ENCODE measurements at regions not wholly inside any gene's neighbourhood (a gene's known extent, or its start where the extent isn't known, plus 50 kb on each side); places are given as distances from the start of the nearest gene placed in this dataset.

DNA sequence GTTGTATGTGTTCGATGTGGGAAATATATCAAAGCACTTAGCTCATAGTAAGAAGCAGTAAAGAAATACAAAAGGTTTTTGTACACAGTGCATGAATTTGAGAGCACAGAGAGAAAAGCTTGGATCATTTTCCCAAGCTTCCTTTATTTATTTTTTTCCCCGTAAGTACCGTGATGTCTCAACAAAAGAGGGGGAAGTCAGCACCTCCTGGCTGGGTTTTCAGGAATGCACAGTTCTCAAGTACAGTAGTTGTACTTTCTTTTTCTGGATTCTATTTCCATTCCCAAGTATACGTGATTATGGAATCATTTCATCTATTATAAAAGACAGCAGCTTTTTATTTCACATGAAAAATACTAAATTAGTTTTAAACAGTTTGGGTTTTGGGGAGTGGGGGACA, 171.5 kb upstream of the EDNRA start:
- Histone ChIP-seq H3K4me2 (ENCODE audit: low read length) (peak overlapping the region; percentile 1; the same call in 1 of the 2 replicates), H3K79me2 (ENCODE audit: low read length) (no peaks in the 10 kb centered on the region), H3K9ac (ENCODE audit: low read length) (no peak overlapping the region), H3K9me3 (ENCODE audit: insufficient read depth, low read length) (no peaks in the 10 kb centered on the region), H3K36me3 (replicated peaks; ENCODE audit: low read depth, low read length) (no peaks in the 10 kb centered on the region), H3K4me3 (ENCODE audit: low read length) (no peak overlapping the region), H3K27ac (ENCODE audit: low read length) (no peak overlapping the region), H3K27me3 (ENCODE audit: low read depth, low read length) (no peaks in the 10 kb centered on the region), H3K4me1 (ENCODE audit: low read length) (peaks cover 8% of the 10 kb centered on the region), H2AFZ (ENCODE audit: low read depth, low read length) (no peak overlapping the region), H4K20me1 (ENCODE audit: insufficient read depth, low read length) (no peaks in the 10 kb centered on the region)
- TF ChIP-seq, protein P1, sequence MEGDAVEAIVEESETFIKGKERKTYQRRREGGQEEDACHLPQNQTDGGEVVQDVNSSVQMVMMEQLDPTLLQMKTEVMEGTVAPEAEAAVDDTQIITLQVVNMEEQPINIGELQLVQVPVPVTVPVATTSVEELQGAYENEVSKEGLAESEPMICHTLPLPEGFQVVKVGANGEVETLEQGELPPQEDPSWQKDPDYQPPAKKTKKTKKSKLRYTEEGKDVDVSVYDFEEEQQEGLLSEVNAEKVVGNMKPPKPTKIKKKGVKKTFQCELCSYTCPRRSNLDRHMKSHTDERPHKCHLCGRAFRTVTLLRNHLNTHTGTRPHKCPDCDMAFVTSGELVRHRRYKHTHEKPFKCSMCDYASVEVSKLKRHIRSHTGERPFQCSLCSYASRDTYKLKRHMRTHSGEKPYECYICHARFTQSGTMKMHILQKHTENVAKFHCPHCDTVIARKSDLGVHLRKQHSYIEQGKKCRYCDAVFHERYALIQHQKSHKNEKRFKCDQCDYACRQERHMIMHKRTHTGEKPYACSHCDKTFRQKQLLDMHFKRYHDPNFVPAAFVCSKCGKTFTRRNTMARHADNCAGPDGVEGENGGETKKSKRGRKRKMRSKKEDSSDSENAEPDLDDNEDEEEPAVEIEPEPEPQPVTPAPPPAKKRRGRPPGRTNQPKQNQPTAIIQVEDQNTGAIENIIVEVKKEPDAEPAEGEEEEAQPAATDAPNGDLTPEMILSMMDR (IDR thresholded peaks at IDR 0.05; ENCODE audit: low read depth, low read length), result no peak
- TF ChIP-seq EZH2phosphoT487 (IDR thresholded peaks at IDR 0.05; ENCODE audit: low read depth), result no peak

DNA sequence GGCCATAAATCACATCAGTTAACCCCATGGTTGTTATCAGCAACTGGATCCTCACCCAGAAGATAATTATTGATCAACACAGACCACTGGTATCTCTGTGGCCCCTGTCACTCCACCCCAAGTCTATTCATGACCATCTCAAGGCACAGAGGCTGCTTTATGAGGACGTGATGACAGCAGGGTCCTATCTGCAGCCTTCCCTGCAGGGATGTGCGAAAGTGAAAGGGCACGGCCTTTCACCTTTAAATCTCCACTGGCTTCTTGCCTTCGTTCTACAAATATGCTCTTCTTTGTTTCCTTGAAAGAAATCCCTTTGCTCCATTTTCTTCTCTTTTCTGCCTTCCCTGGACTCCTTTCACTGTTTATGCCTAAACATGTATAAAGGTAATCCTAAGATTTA, 170.6 kb upstream of the EDNRA start:
- no peak overlapping the region for H2AFZ ChIP-seq (ENCODE audit: low read depth, low read length)
- H3K27me3 ChIP-seq (ENCODE audit: low read depth, low read length), result no peaks in the 10 kb centered on the region
- peaks cover 8% of the 10 kb centered on the region for H3K4me1 ChIP-seq (ENCODE audit: low read length)
- H3K9ac ChIP-seq (ENCODE audit: low read length), result no peak overlapping the region
- H4K20me1 ChIP-seq (ENCODE audit: insufficient read depth, low read length), result no peaks in the 10 kb centered on the region
- no peaks in the 10 kb centered on the region for H3K36me3 ChIP-seq (replicated peaks; ENCODE audit: low read depth, low read length)
- no peak overlapping the region for H3K27ac ChIP-seq (ENCODE audit: low read length)
- no peak overlapping the region for H3K4me2 ChIP-seq (ENCODE audit: low read length)
- no peaks in the 10 kb centered on the region for H3K9me3 ChIP-seq (ENCODE audit: insufficient read depth, low read length)
- TF ChIP-seq, protein P1 (IDR thresholded peaks at IDR 0.05; ENCODE audit: low read depth, low read length), result no peak
- no peak for TF ChIP-seq EZH2phosphoT487 (IDR thresholded peaks at IDR 0.05; ENCODE audit: low read depth)
- no peak overlapping the region for H3K4me3 ChIP-seq (ENCODE audit: low read length)
- H3K79me2 ChIP-seq (ENCODE audit: low read length), result no peaks in the 10 kb centered on the region

DNA sequence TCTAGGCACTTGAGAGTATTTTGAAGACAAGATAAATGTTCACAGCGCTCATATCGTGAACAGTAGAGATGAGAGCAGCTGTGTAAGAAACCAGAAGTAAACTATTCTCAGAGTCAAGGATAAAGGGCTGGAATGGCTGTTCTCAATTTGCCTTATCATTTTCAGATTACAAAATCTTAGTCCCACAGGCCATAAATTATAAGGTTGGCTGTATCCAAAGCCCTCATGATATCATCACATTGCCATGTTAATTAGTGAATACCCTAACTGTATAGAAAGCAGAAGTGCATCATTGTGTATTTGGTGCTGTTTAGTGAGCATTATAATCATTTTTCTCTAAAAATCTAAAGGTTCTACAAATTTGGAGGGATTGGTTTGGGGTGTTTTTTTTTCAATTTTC, 168.9 kb upstream of the EDNRA start:
- Histone ChIP-seq H3K9ac (ENCODE audit: low read length) (no peak overlapping the region), H3K9me3 (ENCODE audit: insufficient read depth, low read length) (no peaks in the 10 kb centered on the region), H3K27me3 (ENCODE audit: low read depth, low read length) (no peaks in the 10 kb centered on the region), H3K4me3 (ENCODE audit: low read length) (no peak overlapping the region), H4K20me1 (ENCODE audit: insufficient read depth, low read length) (no peaks in the 10 kb centered on the region), H3K4me2 (ENCODE audit: low read length) (no peak overlapping the region), H2AFZ (ENCODE audit: low read depth, low read length) (no peak overlapping the region), H3K27ac (ENCODE audit: low read length) (no peak overlapping the region), H3K79me2 (ENCODE audit: low read length) (no peaks in the 10 kb centered on the region), H3K36me3 (replicated peaks; ENCODE audit: low read depth, low read length) (no peaks in the 10 kb centered on the region), H3K4me1 (ENCODE audit: low read length) (peaks cover 8% of the 10 kb centered on the region)
- TF ChIP-seq, protein P1 (IDR thresholded peaks at IDR 0.05; ENCODE audit: low read depth, low read length), result no peak
- TF ChIP-seq EZH2phosphoT487 (IDR thresholded peaks at IDR 0.05; ENCODE audit: low read depth), result no peak

DNA sequence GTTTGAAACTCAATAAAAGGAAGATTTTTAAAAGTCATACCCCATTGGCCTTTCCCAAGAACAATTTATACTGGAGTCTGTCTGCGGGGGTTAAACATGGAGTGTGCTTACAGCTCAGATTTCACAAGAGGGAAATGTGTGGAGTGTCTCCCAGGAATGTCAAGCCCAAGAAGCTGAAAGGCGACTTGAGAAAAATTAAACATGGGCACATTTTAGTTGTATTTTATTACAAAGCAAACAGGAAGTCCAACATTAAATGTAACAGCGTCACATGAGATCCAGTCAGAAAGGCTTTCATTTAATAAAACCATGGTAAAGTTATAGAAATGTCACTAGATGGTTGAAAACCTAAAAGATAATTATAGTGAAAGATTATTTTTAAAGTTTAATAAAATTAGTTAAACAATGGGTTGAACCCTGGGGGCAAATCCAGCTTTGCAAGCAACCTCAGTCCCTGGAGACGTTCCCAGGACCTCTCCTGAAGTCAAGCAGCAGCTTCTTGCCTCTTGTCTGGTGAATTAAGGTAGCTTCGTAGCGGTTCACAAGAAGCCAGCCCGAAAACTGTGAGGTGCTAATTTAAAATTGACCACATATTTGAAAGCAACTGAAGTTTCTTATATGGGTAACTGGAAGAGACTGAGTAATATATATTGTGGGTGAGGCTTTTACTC, 168.4 kb upstream of the EDNRA start:
- no peak overlapping the region for H3K4me2 ChIP-seq (ENCODE audit: low read length)
- H3K9me3 ChIP-seq (ENCODE audit: insufficient read depth, low read length), result no peaks in the 10 kb centered on the region
- no peak overlapping the region for H3K9ac ChIP-seq (ENCODE audit: low read length)
- no peak overlapping the region for H2AFZ ChIP-seq (ENCODE audit: low read depth, low read length)
- no peak overlapping the region for H3K27ac ChIP-seq (ENCODE audit: low read length)
- no peak for TF ChIP-seq EZH2phosphoT487 (IDR thresholded peaks at IDR 0.05; ENCODE audit: low read depth)
- TF ChIP-seq, protein P1 (IDR thresholded peaks at IDR 0.05; ENCODE audit: low read depth, low read length), result no peak
- no peaks in the 10 kb centered on the region for H3K36me3 ChIP-seq (replicated peaks; ENCODE audit: low read depth, low read length)
- no peaks in the 10 kb centered on the region for H3K27me3 ChIP-seq (ENCODE audit: low read depth, low read length)
- H3K4me3 ChIP-seq (ENCODE audit: low read length), result no peak overlapping the region
- H3K79me2 ChIP-seq (ENCODE audit: low read length), result no peaks in the 10 kb centered on the region
- peaks cover 8% of the 10 kb centered on the region for H3K4me1 ChIP-seq (ENCODE audit: low read length)
- H4K20me1 ChIP-seq (ENCODE audit: insufficient read depth, low read length), result no peaks in the 10 kb centered on the region
